HepG2 (cell line): ENCODE measurements at regions not wholly inside any gene's neighbourhood (a gene's known extent, or its start where the extent isn't known, plus 50 kb on each side); places are given as distances from the start of the nearest gene placed in this dataset.

Experiments used
- ATAC-seq: fragments of 200-7000 bp; cut with Tn5 transposase; 3 replicates; pipeline ENCODE4 v1.9.1; 2020; ENCODE audit warnings: mild to moderate bottlenecking, moderate library complexity
- BruUV-seq: library from RNA; stranded (reverse); fragments of 400-500 nt; replicated peaks from 2 replicates; lab custom pipeline; 2021; lab: Mats Ljungman, UMichigan
- CTCF ChIA-PET: fragments of 300-600 bp; formaldehyde crosslinking; extraction: SDS; loops from one replicate; lab custom pipeline; 2021; ENCODE audit warnings: low total read pairs, inconsistent platforms, low intra/inter-chr PET ratio; lab: Yijun Ruan, JAX
- POLR2A ChIA-PET: fragments of 350-600 bp; sonication (Branson Sonifier 250); formaldehyde crosslinking; loops from one replicate; lab custom pipeline; 2020; ENCODE audit warnings: antibody characterized with exemption, inconsistent platforms; lab: Yijun Ruan, JAX
- DNase-seq: peaks from one replicate; pipeline ENCODE4 v3.0.0-alpha.2; 2015; ENCODE audit warnings: low spot score
- FAIRE-seq: peaks from 3 replicates; lab custom pipeline; 2011; peaks lifted over from hg19 to GRCh38; lab: Jason Lieb, UNC
- H2AFZ ChIP-seq: one replicate; pipeline ENCODE4 v1.6.1; 2011; ENCODE audit warnings: low read length, inconsistent platforms
- H3K27ac ChIP-seq: fragments of 300-600 bp; 3 replicates; pipeline ENCODE4 v1.8.0; 2011; ENCODE audit warnings: mixed run types, mild to moderate bottlenecking, mixed read lengths, low read length, inconsistent platforms; ENCODE audit not compliant: insufficient read depth; ENCODE audit errors: extremely low read length
- H3K27me3 ChIP-seq, 2 experiments: fragments of 200-600 bp in 1 of 2; 2 replicates in 1 of 2; 3 replicates in 1 of 2; pipeline versions ENCODE4 v1.6.0 to v1.8.0; 2011; ENCODE audit warnings: low read length in 2 of 2, mild to moderate bottlenecking in 2 of 2, moderate library complexity in 2 of 2, inconsistent platforms in 1 of 2; ENCODE audit not compliant: insufficient read depth in 2 of 2, control insufficient read depth in 1 of 2
- H3K36me3 ChIP-seq, 2 experiments: fragments of 200-600 bp in 1 of 2; replicated peaks in 1 of 2; 2 replicates in 1 of 2; 3 replicates in 1 of 2; pipeline versions ENCODE4 v1.5.1 to v1.8.0; 2011; ENCODE audit warnings: low read length in 2 of 2, inconsistent platforms in 1 of 2; ENCODE audit not compliant: insufficient read depth in 2 of 2, control insufficient read depth in 1 of 2
- H3K4me1 ChIP-seq: 2 replicates; pipeline ENCODE4 v1.5.1; 2012; ENCODE audit warnings: low read length, inconsistent platforms; ENCODE audit not compliant: insufficient read depth
- H3K4me2 ChIP-seq: 2 replicates; pipeline ENCODE4 v1.6.0; 2011; ENCODE audit warnings: low read depth, low read length, inconsistent platforms
- H3K4me3 ChIP-seq, 3 experiments: fragments of 200-600 bp in 1 of 3; sonication (generic), shearing (Covaris generic) in 1 of 3; replicated peaks in 1 of 3; 2 replicates each; pipeline ENCODE4 v1.5.1; 2011 to 2016; ENCODE audit warnings: low read length in 3 of 3, inconsistent platforms in 2 of 3, low read depth in 2 of 3, mild to moderate bottlenecking in 2 of 3, control low read depth in 1 of 3, mixed read lengths in 1 of 3; ENCODE audit not compliant: insufficient read depth in 1 of 3
- H3K79me2 ChIP-seq: one replicate; pipeline ENCODE4 v1.6.1; 2011; ENCODE audit warnings: low read length, inconsistent platforms; ENCODE audit not compliant: insufficient read depth
- H3K9ac ChIP-seq: 2 replicates; pipeline ENCODE4 v1.6.0; 2011; ENCODE audit warnings: mild to moderate bottlenecking, low read depth, low read length, inconsistent platforms; ENCODE audit not compliant: insufficient read depth
- H3K9me3 ChIP-seq: 2 replicates; pipeline ENCODE4 v1.5.1; 2012; ENCODE audit warnings: mild to moderate bottlenecking, low read length
- H4K20me1 ChIP-seq: 2 replicates; pipeline ENCODE4 v1.6.0; 2011; ENCODE audit warnings: inconsistent platforms, mild to moderate bottlenecking, low read length, moderate library complexity; ENCODE audit not compliant: insufficient read depth
- GATAD1 ChIP-seq: IDR thresholded peaks from 2 replicates; pipeline ENCODE4 v1.6.1; 2016; ENCODE audit warnings: missing genetic modification reagents, missing compliant biosample characterization
- LCORL ChIP-seq, 2 experiments: fragments of 450-650 bp in 1 of 2; sonication (generic) in 1 of 2; formaldehyde crosslinking in 1 of 2; IDR thresholded peaks; 2 replicates each; pipeline versions ENCODE4 v1.5.0 to v1.6.1; 2017 to 2020; ENCODE audit warnings: antibody characterized with exemption in 1 of 2, missing genetic modification reagents in 1 of 2
- MEF2D ChIP-seq: sonication (generic); formaldehyde crosslinking; IDR thresholded peaks from 2 replicates; pipeline ENCODE4 v1.5.1; 2020; ENCODE audit warnings: mild to moderate bottlenecking, missing genetic modification reagents
- MIER3 ChIP-seq: IDR thresholded peaks from 2 replicates; pipeline ENCODE4 v1.6.1; 2016; ENCODE audit warnings: missing compliant biosample characterization, borderline replicate concordance
- REL ChIP-seq: sonication (generic); formaldehyde crosslinking; conservative IDR thresholded peaks from 2 replicates; pipeline ENCODE4 v1.8.0; 2022; ENCODE audit warnings: mild to moderate bottlenecking, missing genetic modification reagents, moderate library complexity
- SNAPC2 ChIP-seq: sonication (generic); formaldehyde crosslinking; IDR thresholded peaks from 2 replicates; pipeline ENCODE4 v1.8.1; 2022; ENCODE audit warnings: mild to moderate bottlenecking, missing genetic modification reagents
- TARDBP ChIP-seq: sonication (generic); formaldehyde crosslinking; IDR thresholded peaks from 2 replicates; pipeline ENCODE4 v1.8.0; 2022; ENCODE audit warnings: mild to moderate bottlenecking, missing genetic modification reagents
- ZKSCAN5 ChIP-seq: sonication (generic); formaldehyde crosslinking; IDR thresholded peaks from 2 replicates; pipeline ENCODE4 v1.5.1; 2020; ENCODE audit warnings: mild to moderate bottlenecking, missing genetic modification reagents
- WGBS: methylation state at CpG from one replicate; pipeline ENCODE4 v1.1.6; 2017; ENCODE audit warnings: low lambda C conversion rate; 5-methylcytosine and 5-hydroxymethylcytosine counted together
- in situ Hi-C: cut with HindIII; loops from 2 replicates; pipeline ENCODE4 v1.10.0; 2017; ENCODE audit warnings: low pct_unique_long_range_greater_than_20kb; ENCODE audit not compliant: extremely low pct_ligation_motif_present
- intact Hi-C: fragments of 100-400 bp; cut with micrococcal nuclease; formaldehyde crosslinking; loops from one replicate; pipeline ENCODE4 v1.10.0; 2022; ENCODE audit not compliant: unreplicated experiment
- TF ChIP-seq, protein P1 (sequence below), 2 experiments: sonication (generic) in 1 of 2; formaldehyde crosslinking in 1 of 2; IDR thresholded peaks; 2 replicates each; pipeline versions ENCODE4 v1.5.1 to v1.6.1; 2011 to 2020; ENCODE audit warnings: borderline replicate concordance in 1 of 2, low read depth in 1 of 2, low read length in 1 of 2, mild to moderate bottlenecking in 1 of 2, missing genetic modification reagents in 1 of 2, moderate library complexity in 1 of 2
- TF ChIP-seq, protein P2 (sequence below): sonication (generic); formaldehyde crosslinking; IDR thresholded peaks from 2 replicates; pipeline ENCODE4 v1.4.0; 2020; ENCODE audit warnings: missing genetic modification reagents
- TF ChIP-seq, protein P3 (sequence below): conservative IDR thresholded peaks from 2 replicates; pipeline ENCODE4 v1.6.1; 2018; ENCODE audit warnings: missing genetic modification reagents

DNA sequence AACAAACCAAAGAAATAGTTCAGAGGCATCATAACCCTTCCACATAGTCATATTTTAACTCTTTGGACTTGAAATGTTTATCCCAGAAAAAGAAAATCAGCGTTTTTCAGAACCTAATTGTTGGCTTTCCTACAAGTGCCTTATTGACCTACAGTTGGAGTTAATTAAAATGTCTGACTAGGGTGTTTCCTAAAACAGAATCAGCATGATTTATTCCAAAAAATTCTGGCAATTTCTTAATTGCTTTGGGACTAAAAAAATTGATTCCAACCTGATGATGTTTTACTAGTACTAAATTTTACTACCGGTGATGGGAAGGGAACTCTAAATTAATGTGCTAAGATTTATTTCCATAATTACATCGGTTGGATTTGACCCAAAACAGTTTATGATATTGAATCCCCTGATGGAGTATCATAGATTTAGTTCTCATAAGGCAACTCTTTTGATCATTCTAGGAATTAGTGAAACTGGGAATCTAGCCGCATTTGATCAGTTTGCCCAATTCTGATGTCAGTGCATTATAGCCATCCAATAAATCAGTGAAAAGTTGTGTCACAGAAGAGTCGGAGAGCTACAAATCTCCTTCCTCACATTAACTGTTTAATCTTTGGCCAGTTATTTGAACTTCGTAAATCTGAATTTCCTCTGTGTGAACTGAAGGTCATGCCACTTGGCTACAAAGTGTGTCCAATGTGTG, 134.3 kb upstream of the DSEL start:
- TF ChIP-seq, protein P1, sequence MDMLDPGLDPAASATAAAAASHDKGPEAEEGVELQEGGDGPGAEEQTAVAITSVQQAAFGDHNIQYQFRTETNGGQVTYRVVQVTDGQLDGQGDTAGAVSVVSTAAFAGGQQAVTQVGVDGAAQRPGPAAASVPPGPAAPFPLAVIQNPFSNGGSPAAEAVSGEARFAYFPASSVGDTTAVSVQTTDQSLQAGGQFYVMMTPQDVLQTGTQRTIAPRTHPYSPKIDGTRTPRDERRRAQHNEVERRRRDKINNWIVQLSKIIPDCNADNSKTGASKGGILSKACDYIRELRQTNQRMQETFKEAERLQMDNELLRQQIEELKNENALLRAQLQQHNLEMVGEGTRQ (IDR thresholded peaks at IDR 0.05; ENCODE audit: low read depth, low read length) = no peak
- TF ChIP-seq, protein P1 (CRISPR knock-in tag; IDR thresholded peaks at IDR 0.05; ENCODE audit: borderline replicate concordance) = no peak
- TF ChIP-seq, protein P2, sequence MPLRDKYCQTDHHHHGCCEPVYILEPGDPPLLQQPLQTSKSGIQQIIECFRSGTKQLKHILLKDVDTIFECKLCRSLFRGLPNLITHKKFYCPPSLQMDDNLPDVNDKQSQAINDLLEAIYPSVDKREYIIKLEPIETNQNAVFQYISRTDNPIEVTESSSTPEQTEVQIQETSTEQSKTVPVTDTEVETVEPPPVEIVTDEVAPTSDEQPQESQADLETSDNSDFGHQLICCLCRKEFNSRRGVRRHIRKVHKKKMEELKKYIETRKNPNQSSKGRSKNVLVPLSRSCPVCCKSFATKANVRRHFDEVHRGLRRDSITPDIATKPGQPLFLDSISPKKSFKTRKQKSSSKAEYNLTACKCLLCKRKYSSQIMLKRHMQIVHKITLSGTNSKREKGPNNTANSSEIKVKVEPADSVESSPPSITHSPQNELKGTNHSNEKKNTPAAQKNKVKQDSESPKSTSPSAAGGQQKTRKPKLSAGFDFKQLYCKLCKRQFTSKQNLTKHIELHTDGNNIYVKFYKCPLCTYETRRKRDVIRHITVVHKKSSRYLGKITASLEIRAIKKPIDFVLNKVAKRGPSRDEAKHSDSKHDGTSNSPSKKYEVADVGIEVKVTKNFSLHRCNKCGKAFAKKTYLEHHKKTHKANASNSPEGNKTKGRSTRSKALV (CRISPR knock-in tag) = no peak
- TF ChIP-seq GATAD1 (CRISPR knock-in tag) (no peak), ZKSCAN5 (CRISPR knock-in tag) (no peak), MIER3 (CRISPR knock-in tag) (no peak), TARDBP (CRISPR knock-in tag) (no peak), SNAPC2 (CRISPR knock-in tag) (no peak), REL (CRISPR knock-in tag) (no peak), LCORL (IDR thresholded peaks at IDR 0.05) (no peak), LCORL (CRISPR knock-in tag; IDR thresholded peaks at IDR 0.05) (no peak), MEF2D (CRISPR knock-in tag) (no peak)
- TF ChIP-seq, protein P3, sequence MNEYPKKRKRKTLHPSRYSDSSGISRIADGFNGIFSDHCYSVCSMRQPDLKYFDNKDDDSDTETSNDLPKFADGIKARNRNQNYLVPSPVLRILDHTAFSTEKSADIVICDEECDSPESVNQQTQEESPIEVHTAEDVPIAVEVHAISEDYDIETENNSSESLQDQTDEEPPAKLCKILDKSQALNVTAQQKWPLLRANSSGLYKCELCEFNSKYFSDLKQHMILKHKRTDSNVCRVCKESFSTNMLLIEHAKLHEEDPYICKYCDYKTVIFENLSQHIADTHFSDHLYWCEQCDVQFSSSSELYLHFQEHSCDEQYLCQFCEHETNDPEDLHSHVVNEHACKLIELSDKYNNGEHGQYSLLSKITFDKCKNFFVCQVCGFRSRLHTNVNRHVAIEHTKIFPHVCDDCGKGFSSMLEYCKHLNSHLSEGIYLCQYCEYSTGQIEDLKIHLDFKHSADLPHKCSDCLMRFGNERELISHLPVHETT (CRISPR knock-in tag) = no peak
- Histone ChIP-seq H3K4me1 (no peaks in the 10 kb centered on the region), H3K4me2 (no peak overlapping the region), H3K27me3 (no peaks in the 10 kb centered on the region), H3K27ac (no peak overlapping the region), H4K20me1 (no peaks in the 10 kb centered on the region), H3K79me2 (no peaks in the 10 kb centered on the region), H3K4me3 (no peak overlapping the region), H3K9ac (no peak overlapping the region), H2AFZ (no peak overlapping the region), H3K36me3 (no peaks in the 10 kb centered on the region), H3K9me3 (no peaks in the 10 kb centered on the region)
- ATAC-seq (no peak), DNase-seq (no peak), FAIRE-seq (no peak)
- in situ Hi-C loops = no loop called here
- no TSS peak for BruUV-seq
- ChIA-PET CTCF (no interaction called here), POLR2A (no interaction called here)
- intact Hi-C loops = no loop called here
- WGBS = 31% methylated on average over 6 of the region's 6 CpGs
